ENCODE measurements at regions not wholly inside any gene's neighbourhood (a gene's known extent, or its start where the extent isn't known, plus 50 kb on each side); places are given as distances from the start of the nearest gene placed in this dataset.

DNA sequence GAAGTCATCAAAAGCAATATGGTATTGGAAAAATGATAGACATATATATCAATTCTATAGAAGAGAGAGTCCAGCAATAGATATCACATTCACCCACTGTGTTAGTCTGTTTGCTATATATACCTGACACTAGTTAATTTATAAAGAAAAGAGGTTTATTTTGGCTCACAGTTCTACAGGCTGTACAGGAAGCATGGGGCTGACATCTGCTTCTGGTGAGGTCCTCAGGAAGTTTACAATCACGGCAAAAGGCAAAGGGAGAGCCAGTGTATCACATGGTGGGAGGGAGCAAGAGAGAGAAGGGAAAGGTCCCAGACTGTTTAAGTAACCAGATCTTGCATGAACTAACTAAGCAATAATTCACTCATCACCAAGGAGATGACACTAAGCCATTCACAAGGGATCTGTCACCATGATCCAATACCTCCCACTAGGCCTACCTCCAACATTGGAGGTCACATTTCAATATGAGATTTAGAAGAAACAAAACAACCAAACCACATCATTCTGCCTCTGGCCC lies 470.6 kb downstream of the METTL4 start:
- no peak overlapping the region for H3K9ac ChIP-seq
- H3K4me2 ChIP-seq: no peak overlapping the region
- WGBS (ENCODE audit: low lambda C conversion rate): 0% methylated on average over 1 of the region's 1 CpG
- no peaks in the 10 kb centered on the region for H3F3A ChIP-seq (replicated peaks; ENCODE audit: insufficient read depth)
- no peak overlapping the region for H3K4me3 ChIP-seq (ENCODE audit: low read depth in 2 of 2, low read length in 1 of 2)
- H3K27ac ChIP-seq (ENCODE audit: low read depth in 2 of 2, low read length in 1 of 2): no peak overlapping the region
- TF ChIP-seq IRF3 (IDR thresholded peaks at IDR 0.05; ENCODE audit: low read depth, low read length): no peak
- no peak for TF ChIP-seq EP300 (IDR thresholded peaks at IDR 0.05; ENCODE audit: borderline replicate concordance in 1 of 2, low read depth in 1 of 2, low read length in 1 of 2)
- H3K27me3 ChIP-seq (ENCODE audit: insufficient read depth): no peaks in the 10 kb centered on the region
- H3K4me1 ChIP-seq (ENCODE audit: control insufficient read depth in 1 of 2, insufficient read depth in 2 of 2, low read depth in 1 of 2, low read length in 1 of 2): no peaks in the 10 kb centered on the region
- H3K36me3 ChIP-seq (replicated peaks in 1 of 2; ENCODE audit: control insufficient read depth in 1 of 2, insufficient read depth in 2 of 2, low read length in 1 of 2): peaks cover 0 to 4% of the 10 kb centered on the region in 2 experiments
- H3K79me2 ChIP-seq (ENCODE audit: insufficient read depth): no peaks in the 10 kb centered on the region
- H3K9me2 ChIP-seq: no peaks in the 10 kb centered on the region
- peaks cover 8% of the 10 kb centered on the region; the same call in 1 of the 2 replicates for H3K9me3 ChIP-seq
- no peak overlapping the region; the same call in 1 of the 2 replicates for H2AFZ ChIP-seq (ENCODE audit: low read depth)
- POLR2A ChIA-PET: no interaction called here
- no peaks in the 10 kb centered on the region for H4K20me1 ChIP-seq (ENCODE audit: insufficient read depth)
- CTCF ChIA-PET: interaction anchor here (1.0 kb wide), 1 partner anchor 123 kb away, joined by 4 read pairs; no protein-coding TSS in a partner anchor
- DNase-seq: no peak

DNA sequence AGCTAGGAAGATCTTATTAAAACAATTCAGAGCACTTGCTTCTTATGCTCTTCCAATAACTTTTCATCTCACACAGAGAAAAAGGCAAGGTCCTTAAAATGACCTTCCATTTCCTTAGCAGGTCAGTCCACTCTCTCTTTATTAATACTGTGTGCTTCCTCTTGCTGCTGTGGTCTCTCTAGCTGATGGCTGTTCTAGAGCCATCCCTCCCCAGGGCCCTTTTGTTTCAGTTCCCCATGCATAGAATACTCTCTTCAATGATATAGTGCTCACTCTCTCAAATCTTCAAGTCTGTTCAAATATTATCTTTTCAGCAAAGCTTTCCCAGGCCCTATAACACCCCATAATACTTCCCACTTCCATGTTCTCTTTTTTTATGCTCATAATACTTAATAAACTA lies 469.3 kb downstream of the METTL4 start:
- no peak for DNase-seq
- CTCF ChIA-PET: no interaction called here

More for the DNA sequence above, 469.3 kb downstream of the METTL4 start:
- H3K9me2 ChIP-seq: no peaks in the 10 kb centered on the region
- TF ChIP-seq JUND (IDR thresholded peaks at IDR 0.05): no peak
- TF ChIP-seq YY1 (IDR thresholded peaks at IDR 0.05; ENCODE audit: low read depth): no peak
- no peak for TF ChIP-seq TEAD4 (IDR thresholded peaks at IDR 0.05; ENCODE audit: borderline replicate concordance, insufficient read depth)
- no peak for TF ChIP-seq TCF12 (IDR thresholded peaks at IDR 0.05)
- no peak for TF ChIP-seq RCOR1 (IDR thresholded peaks at IDR 0.05; ENCODE audit: low read length)
- no peak for TF ChIP-seq ELF1 (IDR thresholded peaks at IDR 0.05)
- TF ChIP-seq, protein P1, sequence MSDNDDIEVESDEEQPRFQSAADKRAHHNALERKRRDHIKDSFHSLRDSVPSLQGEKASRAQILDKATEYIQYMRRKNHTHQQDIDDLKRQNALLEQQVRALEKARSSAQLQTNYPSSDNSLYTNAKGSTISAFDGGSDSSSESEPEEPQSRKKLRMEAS (IDR thresholded peaks at IDR 0.05; ENCODE audit: low read depth): no peak
- TF ChIP-seq NFIC (IDR thresholded peaks at IDR 0.05; ENCODE audit: borderline replicate concordance): no peak
- TF ChIP-seq FOSL2 (IDR thresholded peaks at IDR 0.05; ENCODE audit: borderline replicate concordance, low read depth): no peak
- TF ChIP-seq CHD2 (IDR thresholded peaks at IDR 0.05; ENCODE audit: low read length, partially characterized antibody): no peak
- TF ChIP-seq FOXM1 (IDR thresholded peaks at IDR 0.05; ENCODE audit: low read depth): no peak
- TF ChIP-seq SIN3A (IDR thresholded peaks at IDR 0.05; ENCODE audit: borderline replicate concordance, low read depth, low read length): no peak
- TF ChIP-seq, protein P2, sequence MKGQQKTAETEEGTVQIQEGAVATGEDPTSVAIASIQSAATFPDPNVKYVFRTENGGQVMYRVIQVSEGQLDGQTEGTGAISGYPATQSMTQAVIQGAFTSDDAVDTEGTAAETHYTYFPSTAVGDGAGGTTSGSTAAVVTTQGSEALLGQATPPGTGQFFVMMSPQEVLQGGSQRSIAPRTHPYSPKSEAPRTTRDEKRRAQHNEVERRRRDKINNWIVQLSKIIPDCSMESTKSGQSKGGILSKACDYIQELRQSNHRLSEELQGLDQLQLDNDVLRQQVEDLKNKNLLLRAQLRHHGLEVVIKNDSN (IDR thresholded peaks at IDR 0.05; ENCODE audit: borderline replicate concordance, low read depth): no peak
- TF ChIP-seq POLR2AphosphoS5 (IDR thresholded peaks at IDR 0.05; ENCODE audit: low read depth, low read length): no peak
- no peak for TF ChIP-seq IRF3 (IDR thresholded peaks at IDR 0.05; ENCODE audit: low read depth, low read length)
- TF ChIP-seq TAF1 (IDR thresholded peaks at IDR 0.05; ENCODE audit: borderline replicate concordance, low read depth, low read length): no peak
- H3K9ac ChIP-seq: no peak overlapping the region
- no peaks in the 10 kb centered on the region for H3K27me3 ChIP-seq (ENCODE audit: insufficient read depth)
- H3F3A ChIP-seq (replicated peaks; ENCODE audit: insufficient read depth): no peaks in the 10 kb centered on the region
- no peak overlapping the region for H3K4me2 ChIP-seq
- H4K20me1 ChIP-seq (ENCODE audit: insufficient read depth): no peaks in the 10 kb centered on the region
- peaks cover 0 to 4% of the 10 kb centered on the region in 2 experiments for H3K36me3 ChIP-seq (replicated peaks in 1 of 2; ENCODE audit: control insufficient read depth in 1 of 2, insufficient read depth in 2 of 2, low read length in 1 of 2)
- no peak overlapping the region for H2AFZ ChIP-seq (ENCODE audit: low read depth)
- peaks cover 8% of the 10 kb centered on the region; the same call in 1 of the 2 replicates for H3K9me3 ChIP-seq
- H3K4me1 ChIP-seq (ENCODE audit: control insufficient read depth in 1 of 2, insufficient read depth in 2 of 2, low read depth in 1 of 2, low read length in 1 of 2): no peaks in the 10 kb centered on the region
- H3K4me3 ChIP-seq (ENCODE audit: low read depth in 2 of 2, low read length in 1 of 2): no peak overlapping the region
- no peak overlapping the region for H3K27ac ChIP-seq (ENCODE audit: low read depth in 2 of 2, low read length in 1 of 2)
- POLR2A ChIA-PET: no interaction called here
- no peaks in the 10 kb centered on the region for H3K79me2 ChIP-seq (ENCODE audit: insufficient read depth)

Data from SK-N-SH (cell line).